NCI-H526 (cell line): ENCODE measurements at regions not wholly inside any gene's neighbourhood (a gene's known extent, or its start where the extent isn't known, plus 50 kb on each side); places are given as distances from the start of the nearest gene placed in this dataset.

Experiments
- DNase-seq, 2 experiments: peaks; one replicate each; lab custom pipeline; 2025; lab: John Stamatoyannopoulos, UW

DNA sequence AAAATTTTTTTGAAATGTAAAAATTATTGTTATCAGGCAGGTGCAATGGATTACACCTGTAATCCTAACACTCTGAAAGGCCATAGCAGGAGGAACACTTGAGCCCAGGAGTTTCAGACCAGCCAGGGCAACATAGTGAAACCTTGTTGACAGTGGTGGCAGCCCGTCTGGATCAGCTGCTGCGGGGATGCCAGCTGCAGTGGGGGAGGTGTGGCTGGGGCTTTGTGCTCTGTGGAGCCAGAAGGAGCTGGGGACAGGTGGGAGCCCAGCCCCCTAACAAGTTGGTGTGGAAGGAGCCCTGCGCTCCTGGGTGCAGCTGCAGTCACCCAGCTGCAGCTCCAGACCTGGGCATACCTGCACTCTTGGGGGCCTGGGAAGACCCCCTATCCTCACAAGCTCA is 182.4 kb upstream of the MC4R start:
- no peak for DNase-seq

DNA sequence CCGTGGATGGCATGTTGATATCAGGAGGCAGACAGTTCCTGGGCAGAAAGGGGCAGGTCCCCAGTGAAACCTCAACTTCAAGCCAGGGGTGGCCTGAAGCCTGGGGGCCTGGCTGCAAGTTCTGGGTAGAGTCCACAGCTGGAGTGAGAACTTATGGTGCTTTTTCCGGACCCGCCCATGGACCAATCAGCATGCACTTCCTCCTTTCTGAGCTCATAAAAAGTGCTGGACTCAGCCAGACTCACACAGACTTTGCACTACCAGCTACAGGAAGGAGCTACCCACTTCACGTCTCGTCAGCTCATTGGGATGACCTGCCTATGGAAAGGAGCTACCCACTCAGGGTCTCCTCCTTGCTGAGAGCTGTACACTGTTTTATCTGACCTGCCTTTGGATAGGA is 183.1 kb upstream of the MC4R start:
- DNase-seq = no peak

DNA sequence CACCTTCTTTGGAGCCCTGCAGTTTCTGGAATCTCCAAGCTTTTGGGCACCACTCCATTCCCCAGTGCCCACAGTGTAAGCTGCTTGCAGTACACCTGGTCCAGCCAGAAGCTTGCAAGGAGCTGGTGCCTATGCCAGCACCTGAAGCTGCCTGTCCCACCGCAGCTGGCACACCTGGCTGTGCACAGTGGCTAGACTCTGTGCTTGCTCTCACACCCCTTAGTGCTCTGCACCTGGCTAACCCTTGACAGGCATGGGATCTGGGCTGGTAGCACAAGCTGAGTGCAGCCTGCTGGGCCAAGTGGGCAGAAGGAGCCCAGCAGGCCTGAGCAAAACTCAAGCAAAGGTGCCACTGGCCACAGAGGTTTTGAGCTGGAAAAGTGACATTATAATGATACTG is 183.8 kb upstream of the MC4R start:
- no peak for DNase-seq

DNA sequence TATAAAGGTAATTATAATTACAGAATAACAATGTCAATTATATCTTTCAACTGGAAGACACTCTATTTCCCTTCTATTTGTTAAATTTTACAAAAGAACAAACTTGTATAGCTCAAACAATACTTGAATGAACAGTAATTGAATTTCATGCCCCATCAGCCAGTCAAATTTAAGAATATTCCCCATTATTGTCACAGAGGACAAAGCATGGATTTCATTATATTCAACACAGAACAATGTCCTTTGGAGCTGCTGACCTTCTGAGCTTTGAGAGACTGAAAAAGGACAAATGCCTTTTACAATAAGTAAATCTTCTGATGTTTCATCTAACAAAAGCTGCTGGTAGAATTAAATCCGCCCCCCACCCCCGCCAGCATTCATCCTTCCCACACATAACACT is 187.5 kb upstream of the MC4R start:
- DNase-seq = no peak

DNA sequence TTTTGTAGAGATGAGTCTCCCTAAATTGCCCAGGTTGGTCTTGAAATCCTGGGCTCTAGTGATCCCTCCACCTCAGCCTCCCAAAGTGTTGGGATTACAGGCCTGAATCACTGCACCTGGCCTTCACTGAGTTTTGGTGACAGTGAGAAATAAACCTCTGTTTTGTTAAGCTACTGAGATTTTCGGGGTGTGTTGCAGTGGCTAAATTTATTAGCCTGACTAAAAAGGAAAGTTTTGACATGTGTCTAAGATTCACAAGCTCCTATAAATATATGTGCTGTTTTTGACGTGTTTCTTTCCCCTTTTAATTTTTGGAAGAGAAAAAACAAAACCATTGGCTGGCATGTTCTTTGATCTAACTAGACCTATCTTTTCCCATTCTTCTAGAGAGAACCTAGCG is 190.5 kb upstream of the MC4R start:
- no peak for DNase-seq

DNA sequence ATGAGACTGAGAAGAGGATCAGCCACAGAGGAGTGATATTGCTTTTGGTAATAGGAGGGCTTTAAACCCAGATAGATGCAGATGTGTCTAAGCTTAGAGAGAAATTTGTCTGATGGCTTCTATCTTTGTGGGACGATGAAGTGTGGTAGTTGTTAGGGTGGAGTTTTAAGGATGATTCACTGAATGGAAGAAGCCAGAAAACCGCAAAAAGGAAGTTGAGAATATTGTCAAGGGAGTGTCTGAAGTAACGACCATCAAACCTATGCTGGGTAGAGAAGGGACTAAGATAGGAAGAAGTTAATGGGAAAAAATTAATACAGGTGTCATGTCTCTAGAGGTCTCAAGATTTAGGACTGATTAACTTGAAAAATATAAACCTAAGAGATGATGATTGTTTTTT is 195.6 kb upstream of the MC4R start:
- DNase-seq = no peak

DNA sequence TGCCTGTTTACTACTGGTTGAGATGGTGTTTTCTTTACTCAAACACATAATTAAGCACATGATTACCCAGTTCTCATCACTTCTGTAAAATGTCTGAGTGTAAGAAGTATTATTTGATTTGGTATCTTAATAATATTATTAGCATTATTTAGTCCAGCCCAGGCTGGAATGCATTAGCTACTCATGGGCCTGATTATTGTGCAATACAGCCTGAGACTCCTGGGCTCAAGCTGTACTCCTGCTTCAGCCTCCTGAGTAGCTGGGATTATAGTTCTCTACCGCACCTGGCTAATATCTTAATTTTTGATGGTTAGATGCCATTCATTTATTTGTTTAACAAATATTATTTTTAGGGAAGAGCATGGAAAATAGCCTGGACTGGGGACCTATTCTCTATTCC is 197.6 kb upstream of the MC4R start:
- DNase-seq = no peak

DNA sequence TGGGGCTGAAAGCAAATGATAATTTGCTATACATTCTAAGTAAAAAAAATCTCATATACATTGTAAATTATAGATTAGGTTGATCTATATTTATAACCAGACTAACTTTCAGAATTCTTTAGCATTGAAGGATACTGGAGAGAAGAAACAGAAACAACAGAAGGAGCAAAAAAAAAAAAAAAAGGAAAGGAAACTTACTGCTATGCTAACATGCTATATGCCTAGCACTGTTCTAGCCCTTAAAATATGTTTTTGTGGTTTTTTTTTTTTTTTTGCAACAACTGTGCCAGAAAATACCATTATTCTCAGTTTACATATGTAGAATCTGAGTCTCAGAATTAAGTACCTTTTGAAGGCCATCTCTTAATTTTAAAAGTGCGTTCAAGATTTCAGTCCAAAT is 204.9 kb upstream of the MC4R start:
- DNase-seq = no peak

DNA sequence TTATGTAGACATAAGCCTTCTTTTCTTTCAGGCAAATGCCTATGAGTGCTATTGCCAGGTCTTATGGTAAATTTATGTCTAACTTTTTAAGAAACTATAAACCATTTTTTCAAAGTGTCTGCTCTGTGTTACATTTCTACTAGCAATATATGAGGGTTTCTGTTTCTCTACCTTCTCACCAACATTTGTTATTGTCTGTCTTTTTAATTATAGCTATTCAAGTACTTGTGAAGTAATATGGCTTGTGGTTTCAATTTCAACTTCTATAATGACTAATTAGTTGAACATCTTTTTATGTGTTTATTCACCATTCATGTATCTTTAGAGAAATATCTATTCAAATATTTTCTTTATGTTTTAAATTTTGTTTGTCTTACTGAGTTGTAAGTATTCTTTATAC is 213.1 kb upstream of the MC4R start:
- no peak for DNase-seq

DNA sequence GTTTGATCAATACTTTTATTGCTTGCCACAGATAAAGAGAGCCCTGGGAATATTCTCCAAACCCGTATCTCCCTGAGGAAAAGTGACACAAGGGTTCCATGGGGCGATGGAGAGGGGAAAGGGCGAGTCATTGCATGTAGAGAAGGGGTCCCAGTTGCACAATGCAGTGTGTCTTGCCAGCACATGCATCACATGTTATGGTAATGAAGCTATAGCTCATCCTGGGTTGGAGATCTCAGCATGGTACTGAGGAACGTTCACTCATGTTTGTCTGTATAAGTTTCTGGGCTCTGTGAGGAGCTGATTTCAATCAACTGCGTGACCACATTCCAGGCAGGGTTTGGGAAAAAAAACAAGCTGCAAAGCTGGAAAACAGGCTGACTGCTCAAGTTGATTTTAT is 220.7 kb upstream of the MC4R start:
- no peak for DNase-seq

DNA sequence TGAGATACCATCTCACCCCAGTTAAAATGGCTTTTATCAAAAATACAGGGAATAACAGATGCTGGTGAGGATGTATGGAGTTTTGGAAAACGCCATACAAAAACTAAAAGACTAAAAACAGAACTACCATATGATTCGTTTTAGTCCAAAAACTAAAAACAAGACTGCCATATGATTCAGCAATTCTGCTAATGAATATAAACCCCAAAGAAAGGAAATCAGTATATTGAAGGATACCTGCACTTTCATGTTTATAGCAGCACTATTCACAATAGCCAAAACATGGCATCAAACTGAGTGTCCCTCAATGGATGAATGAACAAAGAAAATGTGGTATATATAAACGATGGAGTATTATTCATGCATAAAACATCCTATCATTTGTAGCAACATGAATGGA is 224.4 kb upstream of the MC4R start:
- no peak for DNase-seq

DNA sequence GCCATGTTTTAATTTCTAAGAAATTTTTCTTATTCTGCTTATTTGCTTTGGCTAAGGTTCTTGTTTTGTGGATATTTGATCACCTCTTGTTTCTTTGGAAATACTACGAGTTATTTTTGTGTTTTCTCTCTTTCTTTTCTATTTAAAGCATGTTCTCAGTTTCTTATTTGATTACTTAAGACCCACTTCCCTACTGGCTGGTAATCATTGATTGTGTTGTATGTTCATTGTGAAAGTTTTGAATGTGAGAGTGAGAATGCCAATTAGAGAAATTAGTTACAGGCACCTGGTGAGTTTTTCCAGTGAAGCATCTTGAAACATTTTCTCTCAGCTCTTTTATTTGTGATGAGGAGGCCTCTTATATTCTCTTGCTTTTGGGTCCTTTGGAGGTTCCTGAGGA is 226.7 kb upstream of the MC4R start:
- no peak for DNase-seq

DNA sequence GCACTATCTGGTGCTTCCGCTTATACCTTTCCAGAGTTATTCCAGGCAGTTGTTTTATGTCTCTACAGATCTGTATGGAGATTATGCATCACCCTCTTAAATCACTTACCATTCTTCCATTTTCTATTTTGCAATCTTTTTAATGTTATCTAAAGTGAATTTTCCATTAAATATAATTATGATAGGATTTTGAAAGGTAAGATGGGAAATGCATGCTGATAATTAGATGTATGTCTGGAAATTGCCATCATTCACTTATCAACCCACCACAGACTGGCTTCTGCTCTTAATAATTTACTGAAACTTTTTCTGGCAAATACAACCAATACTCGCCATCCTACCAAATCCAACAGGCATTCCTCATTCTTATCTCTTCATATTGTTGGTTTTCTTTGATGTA is 227.4 kb upstream of the MC4R start:
- no peak for DNase-seq

DNA sequence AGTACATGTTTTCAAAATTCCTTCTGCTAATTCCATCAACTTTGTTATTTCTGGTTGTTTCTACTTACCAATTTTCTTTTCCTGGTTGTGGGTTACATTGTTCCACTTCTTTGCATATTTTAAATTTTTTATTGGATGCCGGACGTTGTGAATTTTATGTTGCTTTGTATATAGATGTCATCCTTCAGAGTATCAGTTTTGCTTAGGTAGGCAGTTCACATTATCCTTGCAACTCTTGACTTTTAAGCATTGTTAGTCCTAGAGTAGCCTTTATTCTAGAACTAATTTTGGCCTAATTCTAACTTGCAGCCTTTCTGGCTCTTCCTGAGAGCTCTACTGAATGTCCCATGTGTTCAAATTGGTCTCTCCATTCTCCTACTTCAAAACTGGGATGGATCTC is 228.7 kb upstream of the MC4R start:
- DNase-seq = no peak

DNA sequence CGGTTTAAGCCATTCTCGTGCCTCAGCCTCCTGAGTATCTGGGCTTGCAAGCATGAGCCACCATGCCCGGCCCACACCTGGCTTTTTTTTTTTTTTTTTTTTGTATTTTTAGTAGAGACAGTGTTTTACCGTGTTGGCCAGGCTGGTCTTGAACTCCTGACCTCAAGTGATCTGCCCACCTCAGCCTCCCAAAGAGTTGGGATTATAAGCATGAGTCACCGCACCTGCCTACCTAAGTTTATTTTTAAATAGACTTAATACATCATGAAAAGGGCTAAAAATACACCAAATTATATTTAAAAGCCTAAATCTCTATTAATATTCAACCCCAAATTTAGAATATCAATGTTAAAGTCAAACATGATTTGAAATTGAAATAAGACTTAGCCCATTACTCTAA is 250.8 kb upstream of the MC4R start:
- DNase-seq = no peak

DNA sequence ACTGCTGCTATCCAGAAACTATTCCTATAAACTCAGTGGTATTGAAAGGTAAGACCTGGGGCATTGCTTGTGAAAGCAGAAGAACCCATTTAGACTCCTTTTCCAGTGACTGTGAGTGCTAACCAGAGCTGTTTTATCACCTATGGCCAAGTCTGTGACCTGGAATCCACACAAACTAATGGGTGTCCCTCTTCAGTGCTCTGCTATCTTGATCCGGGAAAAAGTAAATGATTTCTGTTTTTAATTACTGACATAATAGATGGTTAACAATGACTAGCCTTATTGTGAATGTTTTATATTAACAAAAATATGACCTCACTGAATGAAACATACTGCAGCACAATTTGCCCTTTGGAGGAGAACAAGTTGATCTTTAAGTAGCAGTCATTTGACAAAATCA is 251.6 kb upstream of the MC4R start:
- no peak for DNase-seq

DNA sequence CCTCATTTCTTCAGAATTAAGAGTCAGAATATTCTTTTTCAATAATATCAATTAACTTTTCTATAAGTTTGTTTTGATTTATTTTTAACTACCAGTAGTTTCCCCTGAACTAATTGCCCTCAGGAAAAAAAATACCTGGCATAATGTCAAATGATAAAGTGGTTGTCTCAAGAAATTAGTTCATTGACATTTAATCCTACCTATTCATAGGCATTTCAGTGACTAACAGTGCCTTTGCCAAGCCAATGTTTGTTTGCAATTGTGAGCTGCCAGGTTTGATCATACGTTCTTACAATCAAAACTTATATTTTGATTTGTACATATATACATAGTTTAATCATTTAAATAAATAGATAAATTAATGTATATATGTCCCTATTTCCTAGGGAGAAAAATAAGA is 267.3 kb upstream of the MC4R start:
- no peak for DNase-seq

DNA sequence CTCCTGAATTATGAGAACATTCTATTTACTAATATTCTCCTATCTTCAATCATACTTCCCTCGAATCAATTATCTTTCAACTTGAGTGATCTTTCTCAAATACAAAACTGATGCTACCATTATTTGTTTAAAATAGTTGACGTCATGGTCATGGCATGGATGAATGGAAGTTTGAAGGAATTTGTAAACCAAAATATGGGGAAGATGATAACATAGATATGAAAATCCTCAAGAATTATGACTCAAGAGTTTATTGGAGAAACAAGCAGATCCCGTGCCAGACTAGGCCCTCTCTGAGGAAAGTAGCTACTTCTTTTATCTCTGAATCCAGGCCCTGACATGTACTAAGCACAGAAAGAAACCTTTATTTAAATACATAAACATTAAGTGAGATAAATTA is 270.4 kb upstream of the MC4R start:
- no peak for DNase-seq

DNA sequence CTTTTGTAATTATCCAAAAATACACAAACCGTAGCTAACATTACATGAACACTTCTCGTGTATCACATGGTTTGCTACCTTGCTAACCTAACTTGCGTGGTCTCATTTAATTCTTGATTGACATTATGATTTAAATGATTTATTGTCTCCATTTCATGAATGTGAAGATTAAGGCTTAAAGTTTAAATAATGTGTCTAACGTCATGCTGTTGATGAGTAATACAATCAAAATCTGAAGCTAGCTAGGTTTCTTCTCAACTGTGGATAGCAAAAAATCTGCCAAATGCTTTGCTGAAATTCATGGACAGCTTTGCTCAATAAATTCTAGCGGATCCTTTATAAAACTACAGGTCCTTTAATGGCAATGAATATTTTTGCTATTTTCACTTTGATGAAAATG is 274.1 kb upstream of the MC4R start:
- DNase-seq = no peak

DNA sequence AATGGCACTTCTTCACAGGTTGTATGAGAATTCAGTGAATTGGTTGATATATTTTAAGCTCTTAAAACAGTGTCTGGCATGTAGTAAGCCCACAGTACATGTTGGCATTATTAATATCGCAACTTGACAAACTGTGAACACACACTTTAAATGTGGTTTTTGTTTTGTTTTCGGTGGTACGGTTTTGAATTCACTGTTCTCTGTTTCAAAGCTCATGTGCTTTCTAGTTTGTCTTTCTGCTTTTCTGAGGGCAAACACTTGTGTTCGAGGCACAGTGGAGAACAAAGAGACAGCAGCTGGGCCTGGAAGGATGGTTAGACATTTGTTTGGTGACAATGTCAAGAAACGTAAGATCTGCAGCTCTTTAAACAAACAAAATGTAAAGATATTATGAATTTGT is 276.5 kb upstream of the MC4R start:
- DNase-seq = no peak

DNA sequence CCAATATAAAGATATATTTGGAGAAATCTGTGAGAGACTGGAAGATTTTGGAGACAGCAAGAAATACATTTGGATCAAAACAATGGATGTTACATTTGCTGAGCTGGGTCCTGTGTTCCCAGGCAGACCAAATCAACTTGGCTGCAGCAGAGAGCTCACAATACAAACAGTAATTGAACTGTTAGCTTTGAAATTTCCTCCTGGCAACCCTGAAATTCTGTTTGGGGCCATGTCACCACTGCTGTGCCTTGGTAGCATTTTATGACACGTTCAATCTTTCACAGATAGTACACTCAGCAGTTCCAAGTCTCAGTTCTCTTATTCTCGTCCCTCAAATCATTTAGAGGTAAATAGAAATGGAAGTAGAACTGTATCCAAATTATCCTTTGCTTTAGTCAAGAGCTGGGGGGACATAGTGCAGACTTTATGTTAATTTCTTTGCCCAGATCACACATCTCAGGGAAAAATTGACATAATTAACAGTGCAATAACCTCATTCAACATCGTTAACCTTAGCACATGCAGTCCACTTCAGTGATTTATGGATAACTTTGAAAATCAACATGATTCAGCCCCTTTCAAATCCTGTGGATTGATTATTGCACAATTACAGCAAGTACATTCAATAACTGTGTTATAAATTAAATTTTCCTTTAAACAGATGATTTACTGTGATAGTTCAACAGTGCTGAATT is 277.4 kb upstream of the MC4R start:
- DNase-seq = no peak

DNA sequence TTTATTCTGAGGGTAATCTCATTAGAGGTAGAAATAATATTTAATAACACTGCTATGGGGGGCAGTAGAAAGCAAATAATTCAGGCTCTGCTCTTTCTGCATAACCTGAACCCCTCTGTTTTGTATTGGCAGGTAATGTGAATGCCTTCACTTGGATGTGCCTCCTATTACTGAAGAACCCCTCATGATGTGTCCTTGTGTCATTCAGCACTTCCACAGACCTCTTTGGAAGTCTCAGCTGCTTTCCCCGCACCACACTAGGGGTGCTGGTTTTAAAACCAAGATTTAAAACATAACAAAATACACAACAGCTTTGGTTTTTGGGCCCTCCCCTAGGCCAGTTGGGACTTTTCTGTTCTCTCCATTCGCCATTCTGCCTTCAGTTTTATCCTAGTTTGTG is 281.7 kb upstream of the MC4R start:
- DNase-seq = no peak

DNA sequence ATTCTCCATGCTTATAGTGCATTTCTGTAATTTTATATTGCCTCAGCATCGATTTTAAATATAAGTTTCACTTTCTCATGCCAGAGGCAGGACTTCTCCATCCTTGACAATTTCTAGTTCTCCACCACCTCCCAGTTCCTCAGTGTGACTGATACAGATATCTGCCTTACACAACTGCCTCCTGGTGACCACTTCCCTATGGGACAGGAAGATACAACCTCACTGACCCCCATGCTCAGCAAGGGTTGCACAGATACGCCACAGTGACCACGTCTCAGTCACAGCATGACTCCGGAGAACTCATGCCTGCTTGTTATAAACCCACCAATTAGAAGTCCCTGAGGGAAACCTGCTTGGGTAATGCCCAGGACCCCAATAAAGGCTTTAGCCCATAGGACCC is 284.0 kb upstream of the MC4R start:
- no peak for DNase-seq

DNA sequence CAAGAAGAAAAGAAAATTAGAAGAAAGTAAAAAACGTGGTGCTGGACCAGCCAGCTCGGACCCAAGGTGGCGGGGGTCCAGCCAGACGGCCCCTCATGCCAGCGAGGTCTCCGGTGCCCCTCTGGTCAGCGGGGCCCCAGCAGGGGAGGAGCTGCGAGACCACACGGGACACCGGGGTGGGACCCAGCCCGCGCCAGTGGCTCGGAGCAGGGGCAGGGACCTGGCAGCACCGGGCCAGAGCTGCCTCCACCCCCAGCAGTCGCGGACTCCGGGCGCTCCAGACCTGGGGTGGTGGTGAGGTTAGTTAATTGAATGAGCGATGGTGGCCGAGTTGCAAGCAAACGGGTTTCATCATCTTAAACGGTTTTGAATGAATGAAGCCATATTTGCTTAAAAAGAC is 289.9 kb upstream of the MC4R start:
- DNase-seq = no peak
